ENCODE measurements at regions not wholly inside any gene's neighbourhood (a gene's known extent, or its start where the extent isn't known, plus 50 kb on each side); places are given as distances from the start of the nearest gene placed in this dataset.

DNA sequence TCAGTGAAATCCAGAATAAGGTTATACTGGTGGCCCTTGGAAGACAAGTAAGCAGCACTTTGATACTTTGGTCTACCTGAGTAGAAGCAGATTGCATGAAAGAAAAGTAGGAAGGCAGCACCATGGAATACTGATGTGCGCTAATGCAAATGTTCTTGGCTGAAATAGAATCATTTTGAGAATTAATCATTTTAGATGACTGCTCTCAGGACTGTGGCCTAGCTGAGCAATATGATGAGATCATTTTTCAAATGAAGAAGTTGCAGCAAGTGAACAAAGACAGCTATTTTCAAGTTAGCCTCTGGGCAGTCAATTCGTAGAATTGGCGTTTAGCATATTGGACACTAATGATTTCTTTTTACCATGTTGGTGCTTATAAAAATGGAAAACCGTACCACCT is 483.5 kb downstream of the TMEM232 start:
- no peak overlapping the region for H3K27ac ChIP-seq
- TF ChIP-seq ZFX (IDR thresholded peaks at IDR 0.05; ENCODE audit: borderline replicate concordance), result no peak
- TF ChIP-seq, protein P1, sequence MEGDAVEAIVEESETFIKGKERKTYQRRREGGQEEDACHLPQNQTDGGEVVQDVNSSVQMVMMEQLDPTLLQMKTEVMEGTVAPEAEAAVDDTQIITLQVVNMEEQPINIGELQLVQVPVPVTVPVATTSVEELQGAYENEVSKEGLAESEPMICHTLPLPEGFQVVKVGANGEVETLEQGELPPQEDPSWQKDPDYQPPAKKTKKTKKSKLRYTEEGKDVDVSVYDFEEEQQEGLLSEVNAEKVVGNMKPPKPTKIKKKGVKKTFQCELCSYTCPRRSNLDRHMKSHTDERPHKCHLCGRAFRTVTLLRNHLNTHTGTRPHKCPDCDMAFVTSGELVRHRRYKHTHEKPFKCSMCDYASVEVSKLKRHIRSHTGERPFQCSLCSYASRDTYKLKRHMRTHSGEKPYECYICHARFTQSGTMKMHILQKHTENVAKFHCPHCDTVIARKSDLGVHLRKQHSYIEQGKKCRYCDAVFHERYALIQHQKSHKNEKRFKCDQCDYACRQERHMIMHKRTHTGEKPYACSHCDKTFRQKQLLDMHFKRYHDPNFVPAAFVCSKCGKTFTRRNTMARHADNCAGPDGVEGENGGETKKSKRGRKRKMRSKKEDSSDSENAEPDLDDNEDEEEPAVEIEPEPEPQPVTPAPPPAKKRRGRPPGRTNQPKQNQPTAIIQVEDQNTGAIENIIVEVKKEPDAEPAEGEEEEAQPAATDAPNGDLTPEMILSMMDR (IDR thresholded peaks at IDR 0.05), result no peak

DNA sequence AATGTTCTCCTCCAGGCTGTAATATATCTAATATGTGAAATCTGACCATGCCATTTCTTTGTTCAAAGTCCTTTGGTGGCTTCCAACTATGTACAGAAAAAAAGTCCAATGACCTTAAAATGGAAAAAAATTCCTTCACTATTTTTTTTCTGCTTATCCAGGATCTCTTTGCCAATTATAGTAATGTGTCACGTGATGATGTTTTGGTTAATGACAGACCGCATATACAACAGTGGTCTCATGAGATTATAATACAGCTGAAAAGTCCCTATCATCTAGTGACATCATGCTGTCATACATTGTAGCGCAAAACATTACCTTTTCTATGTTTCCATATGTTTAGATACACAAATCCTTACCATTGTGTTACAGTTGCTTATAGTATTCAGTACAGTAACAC is 477.6 kb downstream of the TMEM232 start:
- no peak for TF ChIP-seq ZFX (IDR thresholded peaks at IDR 0.05; ENCODE audit: borderline replicate concordance)
- TF ChIP-seq, protein P1 (IDR thresholded peaks at IDR 0.05), result no peak
- H3K27ac ChIP-seq, result no peak overlapping the region

DNA sequence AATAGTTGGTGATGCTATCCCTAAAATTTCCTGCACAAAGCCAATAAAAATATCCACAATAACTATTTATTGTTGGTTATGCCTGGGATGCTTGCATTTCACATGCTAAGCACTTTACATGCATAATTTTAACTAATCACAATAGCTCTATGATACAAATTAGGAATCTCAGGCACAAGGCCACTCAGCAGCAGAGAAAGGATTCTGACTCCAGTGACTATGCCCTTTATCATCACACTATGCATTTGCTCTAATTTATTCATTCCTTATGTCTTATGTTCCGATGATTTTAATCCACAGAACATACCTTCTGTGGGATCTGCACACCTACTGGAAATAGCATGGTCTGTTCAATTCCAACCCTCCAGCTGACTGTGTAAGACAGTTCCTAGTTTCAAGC is 476.1 kb downstream of the TMEM232 start:
- TF ChIP-seq, protein P1 (IDR thresholded peaks at IDR 0.05), result no peak
- TF ChIP-seq ZFX (IDR thresholded peaks at IDR 0.05; ENCODE audit: borderline replicate concordance), result no peak
- H3K27ac ChIP-seq, result no peak overlapping the region

GRCh38 chr5:110250755-110251154 is 475.7 kb downstream of the TMEM232 start:
- no peak for TF ChIP-seq ZFX (IDR thresholded peaks at IDR 0.05; ENCODE audit: borderline replicate concordance)
- TF ChIP-seq, protein P1 (IDR thresholded peaks at IDR 0.05), result no peak

GRCh38 chr5:110251366-110251765 is 475.1 kb downstream of the TMEM232 start:
- TF ChIP-seq ZFX (IDR thresholded peaks at IDR 0.05; ENCODE audit: borderline replicate concordance), result no peak
- TF ChIP-seq, protein P1 (IDR thresholded peaks at IDR 0.05), result no peak
- H3K27ac ChIP-seq, result no peak overlapping the region

More at GRCh38 chr5:110250755-110251154, 475.7 kb downstream of the TMEM232 start:
- no peak overlapping the region for H3K27ac ChIP-seq

DNA sequence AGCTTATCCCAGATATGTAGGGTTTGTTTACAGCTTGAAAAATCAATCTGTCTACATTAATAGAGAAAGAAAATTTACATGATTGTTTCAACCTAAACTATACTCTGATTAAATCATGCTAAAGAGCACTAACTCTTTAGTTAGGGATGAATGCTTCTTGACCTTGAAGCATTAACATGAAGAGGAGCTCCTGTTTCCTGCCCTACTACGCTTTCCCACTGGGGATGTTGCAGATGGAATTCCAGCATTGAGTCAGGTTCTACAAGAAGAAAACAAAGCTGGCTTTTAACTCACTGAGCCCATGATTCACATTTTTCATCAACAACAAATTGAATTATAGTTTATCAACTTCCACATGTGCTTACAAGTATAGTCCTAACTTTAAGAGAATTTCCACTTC is 471.3 kb downstream of the TMEM232 start:
- TF ChIP-seq ZFX (IDR thresholded peaks at IDR 0.05; ENCODE audit: borderline replicate concordance), result no peak
- TF ChIP-seq, protein P1 (IDR thresholded peaks at IDR 0.05), result no peak

GRCh38 chr5:110256298-110256697 is 470.2 kb downstream of the TMEM232 start:
- no peak for TF ChIP-seq ZFX (IDR thresholded peaks at IDR 0.05; ENCODE audit: borderline replicate concordance)
- TF ChIP-seq, protein P1 (IDR thresholded peaks at IDR 0.05), result no peak
- H3K27ac ChIP-seq, result no peak overlapping the region

More for the DNA sequence above, 471.3 kb downstream of the TMEM232 start:
- no peak overlapping the region for H3K27ac ChIP-seq

All from 22Rv1 (cell line).